Hippocampal formation (tissue), 2 donors: ENCODE measurements at regions not wholly inside any gene's neighbourhood (a gene's known extent, or its start where the extent isn't known, plus 50 kb on each side); places are given as distances from the start of the nearest gene placed in this dataset.

Experiments used
- DNase-seq, 2 donors: peaks; one replicate each; lab custom pipeline; 2025; lab: John Stamatoyannopoulos, UW

DNA sequence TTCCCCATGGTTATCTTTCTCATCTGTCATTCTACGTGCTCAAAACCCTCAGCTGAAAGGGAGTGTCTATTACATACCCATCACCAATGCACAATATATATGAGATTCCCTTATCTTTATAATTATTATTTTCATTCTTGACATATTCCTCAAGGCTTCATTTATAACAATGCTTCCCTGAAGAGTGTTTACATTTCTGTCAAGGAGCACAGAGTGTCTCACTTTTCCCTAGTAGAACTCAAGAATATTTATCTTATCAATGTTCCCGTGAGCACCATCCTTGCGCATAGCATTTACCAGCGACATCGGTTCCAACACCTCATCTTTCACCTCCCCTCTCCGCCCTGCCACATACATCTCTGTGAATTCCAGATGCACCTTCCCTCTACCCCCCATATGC is 250.6 kb downstream of the PLA2G4A start:
- DNase-seq, result no peak

- DNase-seq, result no peak
Measured at GRCh38 chr1:187091666-187092065, 262.9 kb downstream of the PLA2G4A start.

- no peak for DNase-seq
Measured at GRCh38 chr1:187092104-187092503, 263.4 kb downstream of the PLA2G4A start.

DNA sequence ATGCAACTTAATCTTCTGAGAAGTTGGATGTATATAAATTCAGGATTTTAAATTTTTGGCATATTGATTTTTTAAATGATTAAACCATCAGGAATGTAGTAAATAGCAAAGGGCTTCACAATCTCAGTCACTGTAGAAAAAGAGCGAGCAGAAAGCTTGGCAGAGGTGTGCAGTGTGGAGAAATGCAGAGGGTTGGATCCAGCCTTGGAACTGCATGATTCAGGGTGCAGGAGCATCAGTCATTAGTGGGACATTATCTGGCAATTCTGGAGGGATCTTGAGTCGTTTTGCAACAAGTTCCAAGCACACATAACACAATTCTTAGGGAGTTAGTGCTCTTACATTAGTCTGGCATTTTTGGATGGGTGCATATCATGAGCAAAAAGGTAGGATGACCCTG is 267.9 kb downstream of the PLA2G4A start:
- DNase-seq, result no peak

- no peak for DNase-seq
Measured at GRCh38 chr1:187110351-187110750, 281.6 kb downstream of the PLA2G4A start.

DNA sequence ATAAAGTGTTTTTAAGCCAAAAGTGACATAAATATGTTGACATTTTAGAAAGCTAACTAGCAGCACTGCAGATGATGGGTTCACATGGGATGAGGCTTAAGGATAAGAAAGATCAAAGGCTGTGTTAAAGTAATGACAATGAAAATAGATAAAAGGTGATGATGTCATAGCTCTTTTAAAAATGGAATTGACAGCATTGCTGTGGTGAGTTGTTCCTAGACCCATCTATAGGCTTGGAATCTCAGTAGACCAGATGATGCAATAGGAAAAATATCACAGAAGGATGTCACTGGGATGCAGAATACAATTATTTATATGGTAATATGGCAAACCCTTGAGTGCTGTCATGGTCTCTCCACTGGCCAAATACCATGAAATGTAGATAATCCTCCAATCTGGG is 286.0 kb downstream of the PLA2G4A start:
- no peak for DNase-seq

- DNase-seq, result no peak
Measured at GRCh38 chr1:187121661-187122060, 292.9 kb downstream of the PLA2G4A start.

DNA sequence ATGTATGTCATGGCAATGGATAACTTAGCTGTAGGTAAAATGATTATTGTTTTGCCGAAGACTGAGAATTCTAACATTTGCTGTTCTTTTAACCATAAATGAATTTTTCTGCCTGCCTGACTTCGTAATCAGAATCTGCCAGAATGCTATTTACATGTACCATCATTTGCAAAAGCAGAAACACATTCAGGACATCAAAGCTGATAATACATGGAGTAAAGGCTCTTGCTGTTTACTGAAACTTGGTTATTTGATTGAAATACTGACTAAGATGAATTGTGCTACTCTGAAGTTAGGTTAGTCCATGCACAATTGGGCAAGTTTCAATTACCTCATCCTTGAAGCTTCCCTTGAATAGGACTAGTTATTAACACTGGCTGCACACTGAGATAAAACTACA is 293.8 kb downstream of the PLA2G4A start:
- DNase-seq, result no peak

GRCh38 chr1:187129132-187129531 is 300.4 kb downstream of the PLA2G4A start:
- no peak for DNase-seq

DNA sequence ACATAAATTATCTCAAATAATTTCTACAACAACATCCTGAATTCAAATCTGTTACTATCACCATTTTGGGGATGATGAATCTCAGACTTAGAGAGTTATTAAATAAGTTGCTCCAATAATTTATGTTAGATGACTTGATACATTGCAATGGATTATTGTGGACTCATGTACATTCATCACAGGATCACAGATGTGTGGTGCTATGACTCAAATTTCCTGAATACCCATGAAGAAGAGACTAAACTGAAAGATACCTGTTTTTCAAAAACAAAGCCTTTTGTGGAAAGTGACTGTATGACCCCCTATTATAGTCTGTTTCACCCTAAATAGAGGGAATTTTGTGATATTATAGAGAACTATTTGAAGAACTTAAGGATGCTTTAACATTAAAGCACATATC is 315.0 kb downstream of the PLA2G4A start:
- no peak for DNase-seq

- DNase-seq, result no peak
Measured at GRCh38 chr1:187146388-187146787, 317.6 kb downstream of the PLA2G4A start.

DNA sequence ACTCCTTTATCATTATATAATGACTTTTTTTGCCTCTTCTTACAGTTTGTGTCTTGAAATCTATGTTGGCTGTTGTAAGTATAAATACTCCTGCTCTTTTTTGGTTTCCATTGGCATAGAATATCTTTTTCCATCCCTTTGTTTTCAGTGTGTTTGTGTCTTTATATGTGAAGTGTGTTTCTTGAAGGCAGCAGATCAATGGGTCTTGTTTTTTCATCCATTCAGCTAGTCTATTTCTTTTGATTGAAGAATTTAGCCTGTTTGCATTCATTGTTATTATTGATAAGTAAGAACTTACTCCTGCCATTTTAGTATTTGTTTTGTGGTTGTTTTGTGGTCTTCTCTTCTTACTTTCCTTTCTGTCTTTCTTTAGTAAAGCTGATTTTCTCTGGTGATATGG is 322.8 kb downstream of the PLA2G4A start:
- no peak for DNase-seq

GRCh38 chr1:187153047-187153446 is 324.3 kb downstream of the PLA2G4A start:
- no peak for DNase-seq

- DNase-seq, result no peak
Measured at GRCh38 chr1:187157115-187157514, 328.4 kb downstream of the PLA2G4A start.

DNA sequence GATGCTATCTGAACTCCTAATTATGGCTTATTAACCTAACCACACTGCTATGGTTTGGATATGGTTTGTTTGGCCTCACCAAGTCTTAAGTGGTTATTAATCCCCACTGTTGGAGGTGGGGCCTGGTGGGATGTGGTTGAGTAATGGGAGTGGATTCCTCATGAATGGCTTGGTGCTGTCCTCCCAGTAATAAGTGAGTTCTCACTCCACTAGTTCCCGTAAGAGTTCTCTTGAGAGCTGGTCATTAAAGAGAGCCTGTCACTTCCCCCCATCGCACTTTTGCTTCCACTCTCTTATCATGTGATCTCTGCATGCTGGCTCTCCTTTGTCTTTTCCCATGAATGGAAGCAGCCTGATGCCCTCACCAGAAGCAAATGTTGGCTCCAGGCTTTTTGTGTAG is 328.8 kb downstream of the PLA2G4A start:
- DNase-seq, result no peak

DNA sequence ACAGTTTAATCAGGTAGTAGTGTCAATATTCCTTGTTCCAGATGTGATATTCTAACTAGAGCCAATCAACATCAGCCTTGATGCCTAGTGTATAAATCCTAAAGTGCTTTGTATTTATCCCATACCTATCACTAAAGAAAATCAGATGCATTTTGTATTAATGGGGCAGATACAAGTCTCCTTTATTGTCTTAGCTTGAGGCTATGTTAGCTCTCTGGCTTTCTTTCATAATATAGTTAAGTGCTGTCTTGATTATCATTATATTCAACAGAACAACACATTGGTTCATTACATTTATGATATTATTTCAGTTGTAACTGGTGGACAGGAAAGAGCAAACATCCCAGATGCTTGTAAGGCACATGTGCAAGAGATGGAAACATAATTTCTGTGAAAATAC is 338.8 kb downstream of the PLA2G4A start:
- no peak for DNase-seq

DNA sequence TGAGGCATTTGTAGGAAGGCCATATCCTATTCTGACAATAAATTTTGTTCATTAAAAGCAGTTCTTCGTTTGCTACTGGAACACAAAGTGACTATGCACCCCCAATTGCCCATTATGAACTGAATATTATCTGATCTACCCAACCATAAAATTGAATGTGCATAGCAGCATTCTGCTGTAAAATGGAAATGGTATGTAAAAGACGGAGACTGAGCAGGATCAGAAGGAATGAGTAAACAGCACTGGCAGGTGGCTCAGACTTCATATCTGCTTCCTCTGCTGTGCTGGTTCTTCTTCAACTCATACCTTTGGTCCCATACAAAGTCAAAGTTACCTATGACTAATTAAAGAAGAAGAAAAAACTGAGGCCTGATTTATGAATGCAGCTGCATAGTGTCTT is 339.5 kb downstream of the PLA2G4A start:
- no peak for DNase-seq

- no peak for DNase-seq
Measured at GRCh38 chr1:187185389-187185788, 356.6 kb downstream of the PLA2G4A start.

- DNase-seq, result no peak
Measured at GRCh38 chr1:187197685-187198084, 368.9 kb downstream of the PLA2G4A start.

GRCh38 chr1:187203257-187203656 is 374.5 kb downstream of the PLA2G4A start:
- no peak for DNase-seq

DNA sequence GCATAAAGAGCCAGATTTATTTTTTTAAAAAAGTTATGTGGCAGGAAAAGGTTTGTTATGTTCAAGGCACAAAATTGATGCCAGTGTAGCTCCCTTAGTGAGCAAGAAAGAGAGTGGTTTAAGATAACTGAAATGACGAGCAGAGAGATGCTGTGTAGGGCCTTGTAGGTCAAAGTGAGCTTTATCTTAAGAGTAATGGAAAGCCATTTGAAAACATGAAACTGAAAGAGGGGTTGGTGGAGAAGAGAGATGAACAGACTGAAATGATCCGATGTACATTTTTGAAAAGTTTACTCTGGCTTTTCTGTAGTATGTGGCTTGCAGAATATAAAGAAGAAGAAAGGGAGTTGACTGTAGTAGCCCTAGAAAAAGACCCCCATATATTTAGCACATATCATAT is 383.6 kb downstream of the PLA2G4A start:
- DNase-seq, result no peak

- DNase-seq, result no peak
Measured at GRCh38 chr1:187226396-187226795, 397.6 kb downstream of the PLA2G4A start.

- DNase-seq, result no peak
Measured at GRCh38 chr1:187228790-187229189, 400.0 kb downstream of the PLA2G4A start.

DNA sequence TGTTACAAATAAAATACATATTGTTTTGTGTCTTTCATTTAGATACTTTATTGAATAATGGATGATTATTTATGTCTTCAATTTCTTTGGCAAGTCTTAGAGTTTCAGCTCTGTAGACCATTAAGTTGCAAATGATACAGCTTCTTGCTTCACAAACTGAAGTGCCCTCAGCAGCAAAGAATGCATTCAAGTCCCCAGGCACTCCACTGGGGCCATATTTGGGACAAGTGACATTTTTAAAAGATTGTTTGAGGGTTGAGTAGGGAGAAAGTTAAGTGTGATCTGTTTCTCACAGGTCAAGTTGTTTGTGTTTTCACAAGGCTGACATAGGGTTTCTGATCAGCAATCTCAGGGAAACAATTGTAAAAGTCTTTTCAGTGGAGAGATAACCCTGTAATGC is 400.7 kb downstream of the PLA2G4A start:
- DNase-seq, result no peak

DNA sequence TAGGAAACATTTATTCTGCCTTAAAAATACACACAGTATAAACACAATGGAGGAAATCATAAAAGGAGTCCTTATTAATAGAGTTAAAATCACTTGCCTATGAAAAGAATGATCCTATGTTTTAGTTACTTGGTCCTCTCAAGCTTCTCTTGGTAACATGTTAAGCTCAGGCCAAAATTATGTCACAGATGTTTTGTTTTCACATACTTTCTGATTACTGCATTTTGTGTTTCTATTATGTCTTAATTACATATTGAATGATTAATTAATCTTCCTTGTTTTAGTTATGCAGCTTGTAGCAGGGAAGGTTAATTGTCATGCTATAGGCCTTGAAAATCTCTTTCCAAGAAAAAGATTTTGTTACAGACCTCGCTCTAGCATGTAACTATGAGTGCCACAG is 406.0 kb downstream of the PLA2G4A start:
- DNase-seq, result no peak
